NB4 (cell line): ENCODE measurements at regions not wholly inside any gene's neighbourhood (a gene's known extent, or its start where the extent isn't known, plus 50 kb on each side); places are given as distances from the start of the nearest gene placed in this dataset.
A peak's percentile ranks its signal among the peaks of the same experiment; 100 is the strongest.

Experiments used
- CTCF ChIP-seq: IDR thresholded peaks from one replicate; pipeline ENCODE4 v1.5.1; 2012; ENCODE audit warnings: low read depth, low read length
- MYC ChIP-seq: IDR thresholded peaks from 2 replicates; pipeline ENCODE4 v1.6.1; 2011; ENCODE audit warnings: low read depth, low read length

- TF ChIP-seq MYC: 0 out of 2 replicates have a peak, but pooled peaks have one; percentile 16
- no peak for TF ChIP-seq CTCF
These were observed 386.3 kb downstream of the NDFIP2 start for GRCh38 chr13:79867254-79867653.
